ENCODE measurements at regions not wholly inside any gene's neighbourhood (a gene's known extent, or its start where the extent isn't known, plus 50 kb on each side); places are given as distances from the start of the nearest gene placed in this dataset.

DNA sequence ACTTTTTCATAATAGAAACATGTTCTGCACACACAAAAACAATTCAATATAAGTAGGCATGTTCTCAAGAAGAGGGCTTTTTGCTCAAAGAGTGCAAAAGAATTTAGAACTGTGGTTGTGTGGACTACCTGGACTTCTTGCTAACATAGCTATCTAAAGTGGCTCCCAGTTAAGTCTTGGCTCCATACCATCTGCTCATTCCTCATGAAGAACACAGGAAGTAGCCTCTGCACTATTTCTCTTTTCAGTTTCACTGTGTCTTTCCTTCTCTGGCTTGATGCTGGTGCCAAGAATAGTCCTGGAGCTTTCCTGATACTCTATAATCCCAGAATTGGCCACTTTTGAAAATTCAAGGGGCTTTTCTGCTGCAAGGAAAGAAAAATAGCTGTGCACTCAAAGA, 127.4 kb downstream of the CCER1 start:
- no peak for TF ChIP-seq CTCF (IDR thresholded peaks at IDR 0.05; ENCODE audit: insufficient read depth, low read length, poor library complexity, severe bottlenecking)
- no peak for TF ChIP-seq EZH2phosphoT487 (conservative IDR thresholded peaks at IDR 0.05; ENCODE audit: low read length)
